Hematopoietic multipotent progenitor cell treated with erythropoietin and hydrocortisone succinate and interleukin-3 and kit ligand, for 6 days (in vitro differentiated cells): ENCODE measurements at regions not wholly inside any gene's neighbourhood (a gene's known extent, or its start where the extent isn't known, plus 50 kb on each side); places are given as distances from the start of the nearest gene placed in this dataset.
"Not testable (repeated sequence)": the region's sequence is repeated elsewhere in the genome, so short reads cannot be mapped to it uniquely, and the experiment has no call there.

Source experiments
- DNase-seq: peaks from one replicate; pipeline ENCODE4 v3.0.0-alpha.2; 2015

DNA sequence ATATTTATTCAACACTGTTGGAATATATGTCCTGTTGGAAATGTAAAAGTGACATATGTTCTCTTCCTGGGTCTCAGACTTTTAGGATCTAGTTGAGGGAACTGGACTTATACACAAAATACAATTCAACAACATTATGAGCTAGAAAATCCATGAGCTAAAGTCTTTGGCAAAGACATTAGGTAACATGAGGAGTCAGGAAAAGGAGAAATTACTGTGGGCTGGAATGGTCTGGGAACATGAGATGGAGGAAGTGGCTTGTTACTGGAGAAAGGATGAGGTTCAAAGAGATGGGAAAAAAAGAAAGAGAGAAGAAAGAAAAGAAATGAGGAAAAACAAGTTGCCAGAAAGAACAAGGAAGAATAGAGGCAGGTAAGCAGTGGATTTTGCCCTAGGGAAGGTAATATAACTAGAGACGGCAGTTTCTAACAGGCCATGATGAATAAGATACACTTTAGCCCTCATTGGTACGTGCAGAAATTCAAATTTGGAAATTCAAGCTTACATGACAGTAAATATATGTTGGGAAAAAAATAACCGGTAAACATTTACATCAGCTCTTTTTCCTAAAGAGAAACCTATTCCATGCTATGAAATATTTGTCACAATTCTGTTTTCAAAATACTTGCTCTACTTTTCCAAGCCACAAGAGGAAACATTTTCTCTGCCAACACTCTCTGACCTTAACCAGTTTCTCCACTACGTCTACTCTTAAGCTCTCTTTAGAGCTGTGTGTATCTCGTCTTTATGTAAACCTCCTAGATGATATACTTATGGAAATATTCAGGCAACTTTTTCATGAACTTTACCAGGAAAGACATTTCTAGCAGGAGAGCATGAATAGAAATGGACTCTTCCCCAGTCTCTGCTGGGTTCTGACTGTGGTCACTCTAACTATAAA, 268.8 kb upstream of the BTG1 start:
- DNase-seq = no peak

- no peak for DNase-seq
Measured at GRCh38 chr12:92413286-92413685, 267.6 kb upstream of the BTG1 start.

GRCh38 chr12:92412856-92413255, 267.2 kb upstream of the BTG1 start:
- no peak for DNase-seq

- no peak for DNase-seq
Measured at GRCh38 chr12:92411687-92412086, 266.0 kb upstream of the BTG1 start.

DNA sequence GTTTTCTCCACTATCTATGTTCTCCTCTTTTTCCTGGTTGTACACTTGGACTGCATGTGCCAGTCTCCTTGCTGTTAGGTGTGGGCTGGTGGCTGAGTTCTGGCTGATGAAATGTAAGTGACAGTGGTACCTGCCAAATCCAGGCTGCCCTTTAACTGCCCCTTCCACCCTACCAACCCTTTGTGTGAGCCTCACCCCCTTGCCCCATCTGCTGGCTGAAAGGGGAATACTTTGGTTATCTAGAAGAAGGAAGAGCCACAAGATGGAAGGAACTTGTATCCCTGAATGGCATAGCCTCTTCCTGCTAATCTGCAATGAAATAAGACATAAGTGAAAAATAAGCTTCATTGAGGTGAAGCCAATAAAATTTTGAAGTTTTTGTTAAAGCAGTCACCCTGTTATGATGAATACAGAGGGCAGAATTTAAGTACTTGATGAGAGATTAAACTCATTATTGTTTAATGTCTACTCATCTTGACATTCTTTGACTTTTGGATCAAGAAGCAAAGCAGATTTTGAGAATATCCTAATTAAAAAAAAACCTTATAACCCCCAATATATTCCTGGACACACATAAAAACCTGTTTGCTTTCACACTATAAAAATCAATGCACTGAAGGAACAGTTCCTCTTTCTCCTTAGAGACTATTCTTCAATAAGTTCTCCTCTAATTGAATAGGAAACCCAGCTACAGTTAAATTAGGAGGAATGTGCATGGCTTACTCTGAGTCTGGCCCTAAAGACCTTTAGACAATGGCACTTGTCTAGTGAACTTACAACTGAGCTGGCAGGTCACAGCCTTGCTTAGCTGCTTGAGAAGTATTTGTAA, 262.6 kb upstream of the BTG1 start:
- peak; percentile 70 for DNase-seq

- DNase-seq = not testable (repeated sequence)
Measured at GRCh38 chr12:92406404-92407070, 260.9 kb upstream of the BTG1 start.

DNA sequence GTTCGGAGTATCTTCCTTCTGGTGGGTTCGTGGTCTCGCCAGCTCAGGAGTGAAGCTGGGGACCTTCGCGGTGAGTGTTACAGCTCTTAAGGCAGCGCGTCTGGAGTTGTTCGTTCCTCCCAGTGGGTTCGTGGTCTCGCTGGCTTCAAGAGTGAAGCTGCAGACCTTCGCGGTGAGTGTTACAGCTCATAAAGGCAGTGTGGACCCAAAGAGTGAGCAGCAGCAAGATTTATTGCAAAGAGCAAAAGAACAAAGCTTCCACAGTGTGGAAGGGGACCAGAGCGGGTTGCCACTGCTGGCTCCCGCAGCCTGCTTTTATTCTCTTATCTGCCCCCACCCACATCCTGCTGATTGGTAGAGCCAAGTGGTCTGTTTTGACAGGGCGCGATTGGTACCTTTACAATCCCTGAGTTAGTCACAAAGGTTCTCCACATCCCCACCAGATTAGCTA, 260.2 kb upstream of the BTG1 start:
- not testable (repeated sequence) for DNase-seq

GRCh38 chr12:92404921-92405320, 259.3 kb upstream of the BTG1 start:
- DNase-seq = peak; percentile 67

GRCh38 chr12:92404259-92404894, 258.7 kb upstream of the BTG1 start:
- DNase-seq = no peak

GRCh38 chr12:92403210-92404175, 257.8 kb upstream of the BTG1 start:
- peak; percentile 95 for DNase-seq

DNA sequence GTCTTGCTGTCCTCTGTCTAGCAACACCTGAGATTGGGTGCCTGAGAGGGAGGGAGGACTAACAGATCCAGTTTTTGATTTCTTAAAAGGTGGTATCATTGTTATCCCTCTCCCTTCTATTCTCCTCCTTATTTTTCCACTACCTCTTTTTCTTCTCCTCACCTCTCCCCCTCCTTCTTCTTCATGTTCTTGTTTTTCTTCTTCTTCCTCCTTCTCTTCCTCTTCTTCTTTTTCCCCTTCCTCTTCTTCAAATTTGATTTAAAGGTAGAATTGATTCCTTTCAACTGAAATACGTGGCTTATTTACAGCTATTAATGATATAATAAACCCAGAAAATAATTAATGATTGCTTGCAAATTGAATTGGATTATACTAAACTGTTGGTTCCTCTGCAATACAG, 256.8 kb upstream of the BTG1 start:
- no peak for DNase-seq

GRCh38 chr12:92400006-92400405, 254.4 kb upstream of the BTG1 start:
- DNase-seq = no peak

DNA sequence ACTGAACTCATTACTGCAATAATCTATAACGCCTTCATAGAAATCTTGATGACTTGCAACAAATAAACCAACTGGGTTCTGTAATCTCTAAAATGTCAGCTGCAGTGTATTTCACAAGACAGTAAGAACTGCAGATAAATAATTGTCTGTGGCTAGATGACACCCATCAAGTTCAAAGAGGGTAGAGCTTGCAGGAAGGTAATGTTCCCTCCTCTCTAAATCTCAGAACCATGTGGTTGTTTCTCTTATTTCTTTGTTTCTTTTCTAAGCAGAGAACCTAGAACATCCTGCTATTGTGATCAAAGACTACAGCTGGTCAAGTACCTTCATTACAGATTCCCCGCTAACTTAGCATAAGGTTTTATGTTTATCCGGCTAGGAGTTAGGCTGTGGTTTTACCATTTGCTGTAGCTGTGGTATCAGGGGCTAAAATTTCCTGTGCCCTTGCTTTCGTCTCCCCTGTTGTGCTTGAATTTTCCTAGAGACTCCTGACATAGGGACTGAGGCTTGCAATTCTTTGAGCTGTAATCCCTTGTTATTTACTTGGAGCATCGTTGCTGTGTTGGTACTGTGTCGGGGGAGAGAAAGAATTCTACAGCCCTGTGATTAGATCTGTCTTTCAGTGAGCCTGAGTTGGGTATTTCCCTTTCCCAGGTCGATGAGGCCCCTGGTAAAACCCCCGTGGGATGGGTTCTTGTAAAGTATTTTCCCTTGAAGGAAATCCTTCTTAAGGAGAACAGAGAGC, 253.1 kb upstream of the BTG1 start:
- DNase-seq = peak; percentile 34

DNA sequence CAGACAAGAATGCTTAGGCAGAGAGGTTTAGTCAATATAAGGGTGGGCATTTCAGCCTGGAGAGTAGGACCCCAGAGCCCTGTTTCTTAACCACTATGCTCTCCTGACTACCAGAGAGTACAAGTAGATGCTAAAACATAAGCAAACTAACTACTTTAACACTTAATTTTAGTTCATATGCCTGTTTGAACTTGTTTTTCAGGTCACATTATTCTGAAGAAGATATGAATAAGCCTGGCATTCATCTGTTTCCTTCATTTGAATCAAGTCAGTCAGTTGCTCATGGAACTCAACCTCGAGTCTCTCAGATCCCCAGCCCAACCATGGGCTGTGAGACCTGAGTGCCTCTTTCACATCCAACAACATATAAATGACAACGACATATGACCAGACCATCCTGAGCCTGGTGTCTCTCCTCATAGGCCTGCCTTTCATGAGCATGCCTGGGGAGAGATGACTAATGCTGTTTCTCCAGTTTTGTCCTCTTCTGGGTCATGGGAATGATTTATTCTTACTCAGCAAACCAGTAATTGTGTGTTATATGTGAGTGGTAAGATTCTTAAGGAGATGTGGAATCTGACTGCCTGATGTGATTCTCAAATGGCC, 251.1 kb upstream of the BTG1 start:
- DNase-seq = no peak

GRCh38 chr12:92395322-92395721, 249.7 kb upstream of the BTG1 start:
- DNase-seq = no peak

DNA sequence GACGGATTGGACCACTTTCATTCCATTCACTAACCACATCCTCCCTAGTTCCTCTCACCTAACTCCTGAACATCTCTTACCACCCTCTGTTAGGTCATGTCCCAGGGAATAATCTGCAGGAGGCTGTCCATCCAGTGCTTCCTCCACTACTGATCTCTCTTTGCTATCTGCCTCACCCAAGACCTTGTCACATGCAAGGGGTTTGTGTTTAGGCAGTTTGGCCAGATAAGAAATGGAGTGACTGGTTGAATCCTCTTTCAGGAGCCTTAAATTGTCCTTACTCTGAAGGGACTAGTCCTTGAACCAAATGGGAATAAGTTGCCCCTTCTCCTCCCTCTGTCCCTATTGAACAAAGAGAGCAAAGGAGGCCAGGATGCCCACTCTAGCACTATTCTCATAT, 249.2 kb upstream of the BTG1 start:
- peak; percentile 7 for DNase-seq

- peak; percentile 20 for DNase-seq
Measured at GRCh38 chr12:92393504-92393903, 247.9 kb upstream of the BTG1 start.

- DNase-seq = not testable (repeated sequence)
Measured at GRCh38 chr12:92391726-92392125, 246.1 kb upstream of the BTG1 start.

GRCh38 chr12:92389466-92389865, 243.8 kb upstream of the BTG1 start:
- DNase-seq = no peak

DNA sequence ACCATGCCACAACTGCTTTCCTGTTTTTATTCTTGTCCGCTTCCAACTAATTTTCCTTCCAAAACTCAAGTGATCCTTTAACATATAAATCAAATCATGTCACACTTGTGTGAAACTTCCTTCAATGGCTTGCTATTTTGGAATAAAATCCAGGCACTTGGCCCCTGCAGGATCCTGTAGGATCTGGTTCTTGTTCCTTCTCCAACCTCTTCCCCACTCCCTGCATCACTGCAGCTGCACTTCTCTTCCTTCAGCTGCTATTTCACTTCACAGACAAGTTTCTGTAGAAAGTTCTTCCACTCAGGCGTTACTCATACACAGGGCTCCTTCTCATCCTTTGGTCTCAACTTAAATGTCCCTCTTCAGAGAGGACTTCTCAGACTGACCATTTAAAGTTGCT, 239.7 kb upstream of the BTG1 start:
- DNase-seq = no peak
